ENCODE measurements at regions not wholly inside any gene's neighbourhood (a gene's known extent, or its start where the extent isn't known, plus 50 kb on each side); places are given as distances from the start of the nearest gene placed in this dataset.

DNA sequence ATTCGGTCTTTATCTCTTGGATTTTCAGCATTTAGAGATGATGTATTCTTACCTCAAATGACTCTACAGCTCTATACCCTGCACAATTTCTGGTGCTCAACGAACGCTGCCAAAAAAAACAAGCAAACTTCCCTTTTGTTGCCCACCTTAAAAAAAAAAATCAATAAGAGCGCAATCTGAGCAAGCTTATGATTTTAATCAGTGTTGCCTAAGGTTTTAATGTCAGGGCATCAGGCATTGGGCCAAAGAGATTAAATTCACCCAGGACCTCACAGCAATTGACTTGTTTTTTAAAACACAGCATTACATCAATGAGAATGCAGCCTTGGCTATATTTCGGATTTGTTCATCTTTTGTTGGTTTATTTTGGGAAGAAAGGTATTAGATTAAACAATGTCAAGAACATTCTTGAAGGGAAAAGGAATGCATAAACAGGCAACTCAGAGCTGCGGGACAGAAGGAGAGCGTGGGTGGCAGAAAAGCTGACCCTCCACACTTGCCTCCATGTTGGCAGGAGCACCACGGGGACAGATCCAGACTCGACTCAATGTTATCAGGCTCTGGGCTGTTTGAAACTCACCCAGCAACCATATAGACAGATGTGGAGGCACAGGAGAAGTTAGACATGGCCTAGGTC is 127.5 kb upstream of the DAPK1 start:
- TF ChIP-seq, protein P1, sequence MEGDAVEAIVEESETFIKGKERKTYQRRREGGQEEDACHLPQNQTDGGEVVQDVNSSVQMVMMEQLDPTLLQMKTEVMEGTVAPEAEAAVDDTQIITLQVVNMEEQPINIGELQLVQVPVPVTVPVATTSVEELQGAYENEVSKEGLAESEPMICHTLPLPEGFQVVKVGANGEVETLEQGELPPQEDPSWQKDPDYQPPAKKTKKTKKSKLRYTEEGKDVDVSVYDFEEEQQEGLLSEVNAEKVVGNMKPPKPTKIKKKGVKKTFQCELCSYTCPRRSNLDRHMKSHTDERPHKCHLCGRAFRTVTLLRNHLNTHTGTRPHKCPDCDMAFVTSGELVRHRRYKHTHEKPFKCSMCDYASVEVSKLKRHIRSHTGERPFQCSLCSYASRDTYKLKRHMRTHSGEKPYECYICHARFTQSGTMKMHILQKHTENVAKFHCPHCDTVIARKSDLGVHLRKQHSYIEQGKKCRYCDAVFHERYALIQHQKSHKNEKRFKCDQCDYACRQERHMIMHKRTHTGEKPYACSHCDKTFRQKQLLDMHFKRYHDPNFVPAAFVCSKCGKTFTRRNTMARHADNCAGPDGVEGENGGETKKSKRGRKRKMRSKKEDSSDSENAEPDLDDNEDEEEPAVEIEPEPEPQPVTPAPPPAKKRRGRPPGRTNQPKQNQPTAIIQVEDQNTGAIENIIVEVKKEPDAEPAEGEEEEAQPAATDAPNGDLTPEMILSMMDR (IDR thresholded peaks at IDR 0.05) = no peak

DNA sequence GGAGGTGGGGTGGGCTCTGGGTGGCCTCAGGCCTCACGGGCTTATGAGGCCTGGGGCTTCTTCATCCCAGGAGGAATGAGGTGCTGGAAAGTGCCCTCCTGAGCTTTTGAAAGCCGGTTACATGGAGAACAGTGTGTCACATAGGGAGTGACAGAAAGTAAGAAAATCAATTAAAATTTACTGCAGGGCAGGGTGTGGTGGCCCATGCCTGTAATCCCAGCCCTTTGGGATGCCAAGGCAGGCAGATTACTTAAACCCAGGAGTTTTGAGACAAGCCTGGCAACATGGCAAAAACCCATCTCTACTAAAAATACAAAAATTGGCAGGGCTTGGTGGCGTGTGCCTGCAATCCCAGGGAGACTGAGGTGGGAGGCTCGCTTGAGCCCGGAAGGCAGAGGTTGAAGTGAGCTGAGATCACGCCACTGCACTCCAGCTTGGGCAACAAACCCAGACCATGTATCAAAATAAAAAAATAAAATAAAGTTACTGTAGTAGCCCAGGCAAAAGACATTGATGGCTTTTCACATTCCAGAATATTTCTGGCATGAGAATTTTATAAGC is 125.8 kb upstream of the DAPK1 start:
- TF ChIP-seq, protein P1 (IDR thresholded peaks at IDR 0.05) = no peak

DNA sequence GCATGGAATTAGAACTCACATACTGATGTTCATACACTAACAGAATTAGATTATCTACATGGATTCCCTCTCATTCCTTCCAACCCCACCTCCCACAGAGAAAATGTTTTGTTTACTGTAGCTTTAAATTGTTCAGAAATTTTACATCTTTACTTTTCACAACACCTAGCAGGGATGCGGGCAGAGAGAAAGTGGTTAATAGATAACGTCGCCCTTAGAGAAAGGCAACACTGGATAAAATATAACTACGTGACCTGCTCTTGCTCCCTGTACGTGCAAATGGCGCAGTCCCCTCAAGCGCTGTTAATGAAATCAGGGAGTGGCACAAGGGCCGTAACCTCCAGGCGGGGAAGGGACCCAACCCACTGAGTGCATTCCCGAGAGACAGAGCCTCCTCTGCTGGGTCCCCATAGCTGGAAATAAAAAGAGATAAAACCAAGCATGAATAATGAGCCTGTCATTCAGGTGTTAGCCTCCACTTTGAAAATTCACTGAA is 125.3 kb upstream of the DAPK1 start:
- TF ChIP-seq, protein P1 (IDR thresholded peaks at IDR 0.05) = no peak

DNA sequence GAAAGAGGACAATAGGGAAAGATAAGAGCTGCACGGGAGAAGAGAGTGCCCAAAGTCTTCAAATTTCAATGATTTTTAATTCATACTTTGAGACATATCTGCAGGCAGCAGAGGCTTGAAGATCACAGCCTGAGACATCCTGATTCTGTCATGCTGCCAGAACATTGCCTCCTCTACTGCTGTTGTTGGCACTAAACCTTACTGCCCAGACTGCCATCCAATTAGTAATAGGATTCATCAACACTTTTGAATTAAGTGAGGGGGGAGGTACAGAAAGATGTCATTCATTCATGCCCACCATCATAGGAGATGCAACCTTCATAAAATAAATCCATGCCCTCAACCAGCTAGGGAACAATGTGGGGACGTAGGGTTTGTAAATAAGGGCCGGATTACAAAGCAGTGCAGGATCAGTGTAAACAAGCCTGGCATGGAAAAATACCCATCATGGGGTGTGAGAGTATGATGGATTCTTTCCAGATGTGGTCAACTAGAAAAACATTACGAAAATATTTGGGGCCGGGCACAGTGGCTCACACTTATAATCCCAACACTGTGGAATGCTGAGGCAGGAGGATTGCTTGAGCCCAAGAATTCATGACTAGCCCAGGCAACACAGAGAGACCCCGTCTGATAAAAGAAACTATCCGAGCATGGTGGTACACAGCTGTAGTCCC is 122.1 kb upstream of the DAPK1 start:
- TF ChIP-seq, protein P1 (IDR thresholded peaks at IDR 0.05) = no peak

DNA sequence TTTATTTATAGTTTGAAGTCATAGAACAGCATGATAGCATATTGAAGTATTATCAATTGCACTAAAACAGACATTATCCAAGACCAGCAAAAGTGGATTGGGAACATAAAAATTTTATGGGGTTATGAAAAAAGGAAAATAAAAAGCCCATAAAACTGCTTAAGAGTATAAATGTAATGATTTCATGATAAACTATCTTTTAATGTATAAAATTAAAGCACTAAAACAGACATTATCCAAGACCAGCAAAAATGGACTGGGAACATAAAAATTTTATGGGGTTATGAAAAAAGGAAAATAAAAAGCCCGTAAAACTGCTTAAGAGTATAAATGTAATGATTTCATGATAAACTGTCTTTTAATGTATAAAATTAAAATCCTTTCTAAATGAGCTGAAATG is 119.0 kb upstream of the DAPK1 start:
- TF ChIP-seq, protein P1 (IDR thresholded peaks at IDR 0.05) = no peak

DNA sequence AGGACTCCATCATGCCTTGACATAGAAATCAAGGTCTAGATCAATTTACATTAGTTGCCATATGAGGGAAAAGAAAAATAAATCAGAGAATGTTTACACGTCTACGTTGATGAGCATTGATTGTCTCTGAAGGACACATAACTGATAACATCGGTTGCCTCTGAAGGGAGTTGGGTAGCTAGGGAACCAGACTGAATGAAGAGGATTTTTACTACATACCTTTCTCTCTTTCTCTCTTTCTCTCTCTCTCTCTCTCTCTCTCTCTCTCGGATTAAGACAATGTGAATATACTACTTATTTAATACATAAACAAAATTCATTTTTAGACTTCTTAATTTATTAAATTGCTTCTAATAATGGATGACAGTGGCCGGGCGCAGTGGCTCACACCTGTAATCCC is 118.4 kb upstream of the DAPK1 start:
- TF ChIP-seq, protein P1 (IDR thresholded peaks at IDR 0.05) = no peak

DNA sequence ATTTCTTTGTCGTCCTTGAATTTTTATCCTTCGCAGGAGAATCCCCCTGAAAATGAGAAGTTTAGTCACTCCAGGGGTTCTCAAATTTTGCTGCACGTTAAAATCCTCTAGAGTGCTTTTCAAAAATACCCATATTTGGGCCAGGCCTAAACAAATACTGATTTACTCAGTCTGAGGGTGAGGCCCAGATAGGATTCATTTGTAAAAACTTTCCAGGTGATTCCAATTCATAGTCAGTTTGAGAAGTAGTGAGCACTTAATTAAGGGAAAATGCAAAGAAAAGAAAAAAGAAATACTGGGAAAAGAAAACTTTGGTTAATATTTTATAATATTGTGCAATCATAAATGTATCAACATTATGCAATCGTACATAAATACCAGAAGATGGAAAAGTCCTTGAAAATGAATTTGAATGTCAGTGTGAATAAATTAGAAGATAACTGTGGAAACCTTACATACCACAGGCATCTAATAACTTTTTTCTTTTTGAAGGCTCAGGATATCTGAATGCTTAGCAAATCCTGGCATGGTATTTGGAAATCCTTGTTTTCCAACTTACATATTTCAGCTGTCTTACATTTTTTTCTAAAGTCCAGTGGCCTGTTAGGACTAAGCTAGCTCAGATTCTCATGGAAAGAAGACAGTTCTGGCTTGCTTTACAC is 116.5 kb upstream of the DAPK1 start:
- TF ChIP-seq, protein P1 (IDR thresholded peaks at IDR 0.05) = no peak
